Esophagus mucosa (tissue), 1 donor: ENCODE measurements at regions not wholly inside any gene's neighbourhood (a gene's known extent, or its start where the extent isn't known, plus 50 kb on each side); places are given as distances from the start of the nearest gene placed in this dataset.

Experiments
- ATAC-seq: fragments of 200-7000 bp; cut with Tn5 transposase; one replicate; pipeline ENCODE4 v1.9.1; 2020
- donor health status: DM: yes; HTN: yes; CAD: no.

DNA sequence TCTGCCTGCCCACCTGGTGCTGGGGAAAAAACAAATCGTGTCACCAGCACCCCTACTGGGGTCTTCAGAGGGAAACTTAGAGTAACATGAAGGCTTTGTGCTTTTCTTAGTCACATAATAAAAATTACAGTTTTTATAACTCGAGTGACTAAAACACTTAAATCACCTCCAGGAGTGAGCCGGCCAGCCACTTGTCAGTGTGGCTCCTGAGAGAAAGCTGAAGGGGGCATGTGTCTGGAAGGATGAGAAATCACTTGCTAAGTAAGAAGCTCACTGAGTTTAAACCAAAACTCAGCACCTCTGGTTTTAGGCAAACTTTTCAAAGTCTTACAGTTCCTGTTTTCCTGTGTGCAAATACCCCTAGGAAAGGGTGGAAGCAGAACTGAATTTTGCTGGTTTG lies 372.2 kb downstream of the CDH26 start:
- no peak for ATAC-seq

- no peak for ATAC-seq
Observed at GRCh38 chr20:60331688-60332300, 373.6 kb downstream of the CDH26 start.

DNA sequence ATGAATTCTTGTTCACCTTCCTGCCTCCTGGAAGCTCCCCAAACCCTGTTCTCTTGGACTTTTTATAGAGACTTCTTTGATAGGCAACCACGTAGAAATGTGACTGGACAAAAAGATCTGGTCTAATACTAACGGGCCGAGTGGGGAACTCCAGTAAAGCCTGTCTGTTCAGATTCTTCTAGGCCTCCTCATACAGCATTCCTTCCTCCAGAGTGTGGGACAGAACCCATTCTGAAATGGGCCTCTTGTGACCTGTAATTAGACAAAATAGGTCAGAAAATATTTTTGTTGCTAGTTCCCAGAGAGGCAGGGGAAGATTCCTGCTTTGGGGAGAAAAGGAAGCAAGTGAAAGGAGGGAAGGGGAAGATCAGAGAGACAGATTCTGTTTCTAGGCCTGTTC lies 374.3 kb downstream of the CDH26 start:
- ATAC-seq: no peak

DNA sequence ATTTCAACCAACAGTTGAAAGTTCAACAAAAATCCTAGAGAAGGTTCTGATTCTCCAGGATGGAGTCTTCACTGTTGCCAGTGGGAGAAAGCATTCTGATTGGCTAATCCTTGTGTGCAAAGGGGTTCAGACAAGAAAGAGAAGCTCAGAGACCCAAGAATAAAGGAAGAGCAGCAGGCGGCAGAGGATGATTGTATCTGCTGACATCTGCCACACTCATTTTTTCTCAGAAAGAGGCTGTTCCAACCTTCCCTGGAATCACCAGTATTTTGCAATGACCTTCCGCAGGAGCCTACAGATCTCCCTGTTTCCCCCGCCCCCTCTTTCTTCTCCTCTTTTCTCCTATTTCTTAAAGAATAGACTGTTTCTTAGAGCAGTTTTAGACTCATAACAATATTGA lies 376.7 kb downstream of the CDH26 start:
- no peak for ATAC-seq

- no peak for ATAC-seq
Observed at GRCh38 chr20:60338556-60338955, 380.3 kb downstream of the CDH26 start.

DNA sequence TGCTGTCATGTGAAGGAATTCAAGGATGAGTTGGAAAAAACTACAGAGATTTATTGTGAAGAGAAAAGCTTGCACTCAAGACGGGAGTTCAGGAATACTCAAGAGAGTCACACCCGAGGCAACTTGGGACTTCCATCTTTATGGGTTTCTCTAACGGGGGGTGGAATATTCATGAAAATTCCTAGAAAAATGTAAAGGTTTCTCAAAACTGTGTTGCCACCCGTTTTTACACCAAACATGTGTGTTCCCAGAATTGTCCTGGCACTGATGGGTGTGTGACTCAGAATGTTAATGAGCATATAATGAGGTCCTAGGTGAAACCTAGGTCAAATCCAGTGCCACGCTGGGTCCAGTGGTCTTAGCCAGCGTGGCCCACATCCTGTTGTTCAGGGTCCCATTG lies 381.5 kb downstream of the CDH26 start:
- no peak for ATAC-seq

DNA sequence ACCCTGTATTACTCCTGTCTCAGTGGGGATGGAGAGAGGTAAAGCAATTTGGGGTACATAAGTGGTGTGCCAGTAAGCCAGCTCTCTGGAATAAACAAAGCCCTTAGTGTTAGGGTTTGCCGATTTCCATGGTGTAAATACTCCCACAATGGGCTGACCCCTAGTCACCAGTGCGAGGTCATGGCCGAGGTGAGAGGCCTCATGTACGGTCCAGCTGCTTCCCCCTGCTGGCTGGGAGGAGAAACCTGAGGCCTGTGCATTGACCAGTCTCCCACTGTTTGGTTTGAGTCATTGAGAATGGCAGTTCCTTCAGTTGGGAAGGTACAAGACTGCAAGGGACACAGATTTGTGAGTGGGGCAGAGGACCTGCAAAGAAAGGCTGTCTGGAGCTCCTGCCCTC lies 382.0 kb downstream of the CDH26 start:
- no peak for ATAC-seq

DNA sequence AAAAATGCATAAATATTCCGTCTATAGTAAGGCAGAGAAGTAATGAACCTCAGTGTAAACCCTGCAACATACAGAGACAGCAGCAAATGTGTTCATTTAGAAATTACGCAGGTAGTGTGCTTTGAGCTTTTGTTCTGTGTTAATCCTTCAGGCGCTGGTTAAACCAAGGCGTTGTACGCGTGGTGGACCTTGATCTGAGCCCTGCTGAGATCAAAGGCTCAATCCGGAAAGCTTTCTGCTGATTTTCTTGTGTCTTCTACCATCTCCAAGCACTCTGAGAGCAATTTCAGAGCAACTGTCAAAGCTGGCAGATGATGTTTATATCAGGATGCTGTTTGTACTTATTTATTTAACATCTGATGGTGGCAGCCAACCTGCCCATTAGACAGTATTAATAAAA lies 382.8 kb downstream of the CDH26 start:
- no peak for ATAC-seq

- ATAC-seq: no peak
Observed at GRCh38 chr20:60345106-60345505, 386.9 kb downstream of the CDH26 start.

DNA sequence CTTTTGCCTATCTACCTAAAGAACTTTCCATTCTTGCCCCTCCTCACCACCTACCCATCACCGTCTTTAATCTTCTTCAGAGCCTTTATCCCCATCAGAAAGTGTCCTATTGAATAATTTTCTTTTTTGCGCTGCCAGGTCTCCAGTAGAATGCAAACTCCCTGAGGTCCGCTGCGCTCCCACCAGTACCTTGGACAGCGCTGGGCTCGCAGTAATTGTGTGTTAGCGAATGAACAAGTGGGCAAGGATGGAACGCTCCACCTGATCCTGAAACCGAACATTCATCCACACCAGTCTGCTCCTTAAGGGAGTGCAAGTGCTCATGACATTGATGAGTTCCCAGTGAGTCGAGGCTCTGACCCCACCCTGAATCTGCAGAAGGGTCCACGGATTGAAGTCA lies 391.2 kb downstream of the CDH26 start:
- no peak for ATAC-seq

GRCh38 chr20:60352017-60352416 lies 393.8 kb downstream of the CDH26 start:
- peak; percentile 80 for ATAC-seq

- ATAC-seq: no peak
Observed at GRCh38 chr20:60352596-60352995, 394.4 kb downstream of the CDH26 start.

GRCh38 chr20:60354024-60354580 lies 395.9 kb downstream of the CDH26 start:
- ATAC-seq: no peak

GRCh38 chr20:60358101-60358500 lies 399.9 kb downstream of the CDH26 start:
- no peak for ATAC-seq

DNA sequence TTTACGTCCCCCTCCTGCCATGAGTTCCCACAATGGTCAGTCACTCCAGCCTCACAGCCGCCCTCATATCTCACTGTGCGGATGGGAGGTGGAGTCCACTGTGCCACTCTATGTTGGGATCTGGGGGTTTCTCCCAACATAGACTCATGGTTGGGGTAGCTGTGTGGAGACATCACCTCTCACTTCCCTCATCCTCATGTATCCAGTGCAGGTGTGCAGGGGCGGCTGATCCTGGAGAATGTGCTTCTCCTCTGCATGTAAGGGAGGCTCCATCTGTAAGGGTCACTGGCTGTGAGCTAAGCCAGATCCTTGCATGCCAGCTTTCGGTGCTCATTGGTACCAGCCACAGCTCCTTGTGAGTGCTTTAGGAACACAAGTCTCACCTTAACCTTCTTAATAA lies 400.8 kb downstream of the CDH26 start:
- ATAC-seq: no peak

DNA sequence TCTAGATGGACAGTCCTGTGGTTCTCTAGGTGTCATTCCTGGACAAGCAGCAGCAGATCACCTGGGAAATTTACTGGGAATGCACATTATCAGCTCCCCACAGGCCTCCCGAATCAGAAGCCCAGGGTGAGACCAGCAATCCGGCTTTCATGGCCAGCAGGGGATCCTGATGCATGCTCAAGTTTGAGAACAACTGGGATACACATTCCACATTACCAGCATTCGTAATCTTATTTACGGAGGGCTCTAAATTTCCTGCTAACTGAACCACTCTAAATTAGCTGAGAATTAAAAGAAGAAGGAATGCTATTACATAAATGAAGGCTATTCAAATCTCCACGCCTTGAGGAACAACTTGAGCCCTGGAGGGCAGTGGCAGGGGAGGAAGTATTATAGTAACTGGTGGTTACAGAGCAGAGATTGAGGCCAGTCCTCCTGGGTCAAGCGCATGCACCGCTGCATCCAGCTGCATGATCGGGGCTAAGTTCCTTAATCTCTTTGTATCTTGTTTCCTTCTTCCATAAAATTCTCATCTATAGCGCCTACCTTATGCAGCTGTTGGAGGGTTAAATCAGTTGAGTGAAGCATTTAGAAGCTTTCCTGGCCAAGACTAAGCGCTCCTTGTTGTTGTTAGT lies 403.7 kb downstream of the CDH26 start:
- ATAC-seq: no peak

- ATAC-seq: no peak
Observed at GRCh38 chr20:60362531-60362930, 404.3 kb downstream of the CDH26 start.

GRCh38 chr20:60363698-60364097 lies 405.5 kb downstream of the CDH26 start:
- no peak for ATAC-seq

- no peak for ATAC-seq
Observed at GRCh38 chr20:60365064-60365666, 406.9 kb downstream of the CDH26 start.

GRCh38 chr20:60365882-60366281 lies 407.7 kb downstream of the CDH26 start:
- no peak for ATAC-seq

GRCh38 chr20:60371384-60371783 lies 413.2 kb downstream of the CDH26 start:
- ATAC-seq: no peak

DNA sequence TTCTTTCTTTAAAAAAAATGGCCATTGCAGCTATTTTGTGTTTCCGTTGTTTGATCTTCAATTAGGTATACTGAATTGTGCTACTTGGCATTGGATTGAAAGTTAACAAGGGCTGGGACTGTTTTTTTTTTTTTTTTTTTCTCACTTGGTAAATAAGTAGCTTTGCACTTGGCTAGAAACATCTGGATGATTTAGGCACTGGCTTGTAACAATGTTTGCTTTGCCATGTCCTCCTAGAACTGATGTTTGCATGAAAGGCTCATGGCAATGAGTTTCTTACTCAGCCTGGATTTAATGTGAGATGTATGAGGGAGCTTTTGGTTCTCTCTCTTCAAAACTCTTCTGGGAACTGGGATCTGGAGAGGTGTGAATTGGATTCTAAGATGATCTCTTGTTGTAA lies 414.1 kb downstream of the CDH26 start:
- ATAC-seq: no peak

- ATAC-seq: no peak
Observed at GRCh38 chr20:60372822-60373221, 414.6 kb downstream of the CDH26 start.

- ATAC-seq: no peak
Observed at GRCh38 chr20:60378620-60379019, 420.4 kb downstream of the CDH26 start.
